HCT116 (cell line): ENCODE measurements at regions not wholly inside any gene's neighbourhood (a gene's known extent, or its start where the extent isn't known, plus 50 kb on each side); places are given as distances from the start of the nearest gene placed in this dataset.

Experiments
- ATAC-seq: fragments of 200-7000 bp; cut with Tn5 transposase; 2 replicates; pipeline ENCODE4 v1.9.1; 2020; ENCODE audit warnings: mild to moderate bottlenecking, moderate library complexity
- BruUV-seq: library from RNA; stranded (reverse); fragments of 400-500 nt; replicated peaks from 2 replicates; lab custom pipeline; 2021; lab: Mats Ljungman, UMichigan
- CTCF ChIA-PET: fragments of 300-600 bp; sonication (Branson Sonifier 250); formaldehyde crosslinking; loops from one replicate; lab custom pipeline; 2021; ENCODE audit warnings: antibody characterized with exemption; lab: Charles Lee
- POLR2A ChIA-PET: fragments of 300-600, 350-600 bp; sonication (Branson Sonifier 250); formaldehyde crosslinking; loops from one replicate; lab custom pipeline; 2021; ENCODE audit warnings: antibody characterized with exemption; lab: Charles Lee
- RAD21 ChIA-PET, 2 experiments: fragments of 300-600 bp; sonication (Branson Sonifier 250); formaldehyde crosslinking; loops; one replicate each; lab custom pipeline; 2023; ENCODE audit warnings: low total read pairs in 2 of 2; ENCODE audit not compliant: uncharacterized antibody in 2 of 2, unreplicated experiment in 2 of 2, low non-redundant PET in 1 of 2; lab: Charles Lee
- DNase-seq: peaks from one replicate; pipeline ENCODE4 v3.0.0-alpha.2; 2010; ENCODE audit warnings: low read depth, low spot score
- H2AFZ ChIP-seq: fragments of 200-600 bp; shearing (Covaris generic), sonication (generic); 2 replicates; pipeline ENCODE4 v1.6.1; 2017; ENCODE audit warnings: low read depth, mixed run types, mixed read lengths, antibody characterized with exemption, low read length; ENCODE audit not compliant: poor library complexity, severe bottlenecking
- H3K27ac ChIP-seq: 2 replicates; pipeline ENCODE4 v1.5.1; 2012; ENCODE audit warnings: low read depth, low read length
- H3K27me3 ChIP-seq: fragments of 200-600 bp; sonication (generic); 2 replicates; pipeline ENCODE4 v1.6.1; 2016; ENCODE audit warnings: mixed run types, low read length, mixed read lengths; ENCODE audit not compliant: insufficient read depth
- H3K36me3 ChIP-seq, 2 experiments: fragments of 200-500 bp in 1 of 2; fragments of 200-600 bp in 1 of 2; sonication (Bioruptor generic) in 1 of 2; sonication (generic) in 1 of 2; 2 replicates each; pipeline versions ENCODE4 v1.5.1 to v1.6.1; 2014 to 2016; ENCODE audit warnings: low read length in 2 of 2, inconsistent platforms in 1 of 2, mixed read lengths in 1 of 2, mixed run types in 1 of 2; ENCODE audit not compliant: insufficient read depth in 2 of 2, control insufficient read depth in 1 of 2
- H3K4me1 ChIP-seq, 2 experiments: fragments of 200-600 bp in 1 of 2; sonication (generic) in 1 of 2; 2 replicates each; pipeline versions ENCODE4 v1.5.1 to v1.6.1; 2012 to 2017; ENCODE audit warnings: low read length in 2 of 2, inconsistent platforms in 1 of 2, mild to moderate bottlenecking in 1 of 2, mixed read lengths in 1 of 2, mixed run types in 1 of 2, moderate library complexity in 1 of 2; ENCODE audit not compliant: insufficient read depth in 2 of 2, control insufficient read depth in 1 of 2
- H3K4me2 ChIP-seq: fragments of 200-600 bp; sonication (generic); 2 replicates; pipeline ENCODE4 v1.6.1; 2017; ENCODE audit warnings: mixed run types, low read length, mixed read lengths
- H3K4me3 ChIP-seq, 2 experiments: fragments of 200-600 bp in 1 of 2; sonication (generic) in 1 of 2; replicated peaks in 1 of 2; 2 replicates each; pipeline ENCODE4 v1.5.1; 2011 to 2016; ENCODE audit warnings: low read length in 2 of 2, control low read depth in 1 of 2, low read depth in 1 of 2, mild to moderate bottlenecking in 1 of 2, mixed read lengths in 1 of 2, mixed run types in 1 of 2
- H3K79me2 ChIP-seq: fragments of 200-600 bp; sonication (generic); 2 replicates; pipeline ENCODE4 v1.6.1; 2017; ENCODE audit warnings: mild to moderate bottlenecking, mixed run types, low read length, moderate library complexity, mixed read lengths; ENCODE audit not compliant: insufficient read depth
- H3K9ac ChIP-seq: fragments of 200-600 bp; sonication (generic); 2 replicates; pipeline ENCODE4 v1.6.1; 2016; ENCODE audit warnings: low read length, mixed read lengths
- H3K9me2 ChIP-seq: fragments of 200-600 bp; sonication (generic), shearing (Covaris generic); 2 replicates; pipeline ENCODE4 v1.6.1; 2017; ENCODE audit warnings: mixed run types, mild to moderate bottlenecking, moderate library complexity; ENCODE audit not compliant: insufficient read depth
- H3K9me3 ChIP-seq, 2 experiments: fragments of 200-500 bp in 1 of 2; fragments of 200-600 bp in 1 of 2; sonication (Bioruptor generic) in 1 of 2; sonication (generic) in 1 of 2; 2 replicates each; pipeline ENCODE4 v1.6.1; 2014 to 2017; ENCODE audit warnings: low read length in 2 of 2, mixed read lengths in 2 of 2, inconsistent platforms in 1 of 2, low read depth in 1 of 2, mild to moderate bottlenecking in 1 of 2, mixed run types in 1 of 2, moderate library complexity in 1 of 2; ENCODE audit not compliant: control insufficient read depth in 1 of 2, insufficient read depth in 1 of 2
- H4K20me1 ChIP-seq: fragments of 200-600 bp; sonication (generic), shearing (Covaris generic); 2 replicates; pipeline ENCODE4 v1.6.1; 2017; ENCODE audit warnings: mixed run types, mild to moderate bottlenecking, moderate library complexity; ENCODE audit not compliant: insufficient read depth
- CBX3 ChIP-seq: IDR thresholded peaks from 2 replicates; pipeline ENCODE4 v1.6.1; 2012; ENCODE audit warnings: low read depth
- ELF1 ChIP-seq: IDR thresholded peaks from 2 replicates; pipeline ENCODE4 v1.6.1; 2012; ENCODE audit warnings: low read depth, borderline replicate concordance
- EZH2 ChIP-seq: fragments of 200-600 bp; sonication (generic); IDR thresholded peaks from 2 replicates; pipeline ENCODE4 v1.6.1; 2017; ENCODE audit warnings: antibody characterized with exemption, mixed run types
- EZH2phosphoT487 ChIP-seq: fragments of 200-600 bp; IDR thresholded peaks from 2 replicates; pipeline ENCODE4 v1.6.1; 2018; ENCODE audit warnings: antibody characterized with exemption, borderline replicate concordance
- FOSL1 ChIP-seq: IDR thresholded peaks from 2 replicates; pipeline ENCODE4 v1.6.1; 2012; ENCODE audit warnings: low read depth
- POLR2A ChIP-seq: IDR thresholded peaks from 2 replicates; pipeline ENCODE4 v1.7.0; 2011; ENCODE audit warnings: borderline replicate concordance; ENCODE audit not compliant: insufficient read depth, insufficient read length; ENCODE audit errors: extremely low read depth
- POLR2AphosphoS5 ChIP-seq: IDR thresholded peaks from 2 replicates; pipeline ENCODE4 v1.6.1; 2011; ENCODE audit warnings: mild to moderate bottlenecking, low read depth, low read length, moderate library complexity
- RAD21 ChIP-seq: IDR thresholded peaks from 2 replicates; pipeline ENCODE4 v1.6.1; 2012; ENCODE audit warnings: low read depth, mild to moderate bottlenecking
- SP1 ChIP-seq: IDR thresholded peaks from 2 replicates; pipeline ENCODE4 v1.6.1; 2012; ENCODE audit warnings: low read depth
- SRF ChIP-seq: IDR thresholded peaks from 2 replicates; pipeline ENCODE4 v1.6.1; 2012; ENCODE audit warnings: low read depth
- TCF7L2 ChIP-seq: IDR thresholded peaks from 2 replicates; pipeline ENCODE4 v1.7.0; 2011; ENCODE audit warnings: borderline replicate concordance, inconsistent platforms; ENCODE audit not compliant: insufficient read depth, insufficient read length; ENCODE audit errors: extremely low read depth
- YY1 ChIP-seq: IDR thresholded peaks from 2 replicates; pipeline ENCODE4 v1.6.1; 2011; ENCODE audit warnings: low read length, low read depth, moderate library complexity, mild to moderate bottlenecking; ENCODE audit not compliant: insufficient replicate concordance; ENCODE audit errors: extremely low read depth
- ZFX ChIP-seq: fragments of 450-650 bp; IDR thresholded peaks from 2 replicates; pipeline ENCODE4 v1.6.1; 2017
- ZNF274 ChIP-seq: fragments of 200-500 bp; sonication (Bioruptor generic); IDR thresholded peaks from 2 replicates; pipeline ENCODE4 v1.6.1; 2014; ENCODE audit warnings: mild to moderate bottlenecking, low read depth, low read length, inconsistent platforms
- intact Hi-C: fragments of 100-400 bp; cut with micrococcal nuclease; formaldehyde crosslinking; loops from 2 replicates; pipeline ENCODE4 v1.10.0; 2022
- TF ChIP-seq, protein P1 (sequence below): IDR thresholded peaks from 2 replicates; pipeline ENCODE4 v1.6.1; 2011; ENCODE audit warnings: mild to moderate bottlenecking, low read length, moderate library complexity; ENCODE audit not compliant: insufficient replicate concordance; ENCODE audit errors: extremely low read depth
- TF ChIP-seq, protein P2 (sequence below): IDR thresholded peaks from 2 replicates; pipeline ENCODE4 v1.6.1; 2012
- TF ChIP-seq, protein P3 (sequence below): IDR thresholded peaks from 2 replicates; pipeline ENCODE4 v1.6.1; 2012

DNA sequence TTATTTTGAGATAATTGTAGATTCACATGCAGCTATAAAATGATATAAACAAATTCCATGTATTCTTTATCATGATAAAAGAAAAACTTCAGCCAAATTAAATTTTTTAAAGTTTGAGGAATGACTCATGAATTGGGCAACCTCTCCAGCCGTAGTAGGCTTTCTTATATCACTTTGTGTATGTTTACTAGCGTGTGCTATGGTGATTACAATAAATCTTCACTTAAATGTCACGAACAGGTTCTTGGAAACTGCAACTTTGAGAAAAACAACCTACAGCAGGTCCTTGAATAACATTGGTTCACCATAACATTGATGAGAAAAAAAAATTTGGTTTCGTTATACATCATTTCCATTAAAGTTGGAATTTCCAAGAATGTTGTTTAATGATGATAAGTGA is 730.9 kb upstream of the TYRP1 start:
- RAD21 ChIA-PET, result no interaction called here

More for the DNA sequence above, 730.9 kb upstream of the TYRP1 start:
- TF ChIP-seq RAD21, result no peak
- TF ChIP-seq SRF, result no peak
- TF ChIP-seq FOSL1, result no peak
- no peak for TF ChIP-seq SP1
- no peak for TF ChIP-seq CBX3
- TF ChIP-seq, protein P1, sequence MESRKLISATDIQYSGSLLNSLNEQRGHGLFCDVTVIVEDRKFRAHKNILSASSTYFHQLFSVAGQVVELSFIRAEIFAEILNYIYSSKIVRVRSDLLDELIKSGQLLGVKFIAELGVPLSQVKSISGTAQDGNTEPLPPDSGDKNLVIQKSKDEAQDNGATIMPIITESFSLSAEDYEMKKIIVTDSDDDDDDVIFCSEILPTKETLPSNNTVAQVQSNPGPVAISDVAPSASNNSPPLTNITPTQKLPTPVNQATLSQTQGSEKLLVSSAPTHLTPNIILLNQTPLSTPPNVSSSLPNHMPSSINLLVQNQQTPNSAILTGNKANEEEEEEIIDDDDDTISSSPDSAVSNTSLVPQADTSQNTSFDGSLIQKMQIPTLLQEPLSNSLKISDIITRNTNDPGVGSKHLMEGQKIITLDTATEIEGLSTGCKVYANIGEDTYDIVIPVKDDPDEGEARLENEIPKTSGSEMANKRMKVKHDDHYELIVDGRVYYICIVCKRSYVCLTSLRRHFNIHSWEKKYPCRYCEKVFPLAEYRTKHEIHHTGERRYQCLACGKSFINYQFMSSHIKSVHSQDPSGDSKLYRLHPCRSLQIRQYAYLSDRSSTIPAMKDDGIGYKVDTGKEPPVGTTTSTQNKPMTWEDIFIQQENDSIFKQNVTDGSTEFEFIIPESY, result no peak
- TF ChIP-seq, protein P2, sequence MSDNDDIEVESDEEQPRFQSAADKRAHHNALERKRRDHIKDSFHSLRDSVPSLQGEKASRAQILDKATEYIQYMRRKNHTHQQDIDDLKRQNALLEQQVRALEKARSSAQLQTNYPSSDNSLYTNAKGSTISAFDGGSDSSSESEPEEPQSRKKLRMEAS, result no peak
- no peak for TF ChIP-seq POLR2A
- TF ChIP-seq YY1, result no peak
- no peak for TF ChIP-seq TCF7L2
- TF ChIP-seq, protein P3, sequence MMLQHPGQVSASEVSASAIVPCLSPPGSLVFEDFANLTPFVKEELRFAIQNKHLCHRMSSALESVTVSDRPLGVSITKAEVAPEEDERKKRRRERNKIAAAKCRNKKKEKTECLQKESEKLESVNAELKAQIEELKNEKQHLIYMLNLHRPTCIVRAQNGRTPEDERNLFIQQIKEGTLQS, result no peak
- no peak for TF ChIP-seq ZFX
- TF ChIP-seq POLR2AphosphoS5, result no peak
- TF ChIP-seq EZH2, result no peak
- no peak for TF ChIP-seq EZH2phosphoT487
- no peak for TF ChIP-seq ZNF274
- no peak for TF ChIP-seq ELF1
- ChIA-PET CTCF (no interaction called here), POLR2A (no interaction called here)
- Histone ChIP-seq H3K9ac (no peak overlapping the region), H3K9me2 (no peaks in the 10 kb centered on the region), H3K79me2 (no peaks in the 10 kb centered on the region), H3K36me3 (no peaks in the 10 kb centered on the region), H4K20me1 (no peaks in the 10 kb centered on the region), H3K27me3 (no peaks in the 10 kb centered on the region), H3K9me3 (peaks cover 11 to 23% of the 10 kb centered on the region in 2 experiments; a peak in 2 of 4 replicates), H3K4me3 (no peak overlapping the region), H3K4me2 (no peak overlapping the region), H3K27ac (no peak overlapping the region), H2AFZ (no peak overlapping the region), H3K4me1 (no peaks in the 10 kb centered on the region)
- intact Hi-C loops, result no loop called here
- ATAC-seq, result no peak
- no TSS peak for BruUV-seq
- DNase-seq, result no peak
